Putamen (tissue), 1 donor: ENCODE measurements at regions not wholly inside any gene's neighbourhood (a gene's known extent, or its start where the extent isn't known, plus 50 kb on each side); places are given as distances from the start of the nearest gene placed in this dataset.

ENCODE experiments used
- DNase-seq: peaks from one replicate; pipeline ENCODE4 v3.0.0-alpha.2; 2016; ENCODE audit warnings: low spot score

GRCh38 chrY:14139521-14139920 is 83.5 kb downstream of the VCY1B start:
- no peak for DNase-seq

GRCh38 chrY:14145614-14146013 is 89.6 kb downstream of the VCY1B start:
- no peak for DNase-seq

GRCh38 chrY:14182776-14183175 is 126.7 kb downstream of the VCY1B start:
- no peak for DNase-seq

GRCh38 chrY:14222014-14222413 is 166.0 kb downstream of the VCY1B start:
- DNase-seq: no peak

DNA sequence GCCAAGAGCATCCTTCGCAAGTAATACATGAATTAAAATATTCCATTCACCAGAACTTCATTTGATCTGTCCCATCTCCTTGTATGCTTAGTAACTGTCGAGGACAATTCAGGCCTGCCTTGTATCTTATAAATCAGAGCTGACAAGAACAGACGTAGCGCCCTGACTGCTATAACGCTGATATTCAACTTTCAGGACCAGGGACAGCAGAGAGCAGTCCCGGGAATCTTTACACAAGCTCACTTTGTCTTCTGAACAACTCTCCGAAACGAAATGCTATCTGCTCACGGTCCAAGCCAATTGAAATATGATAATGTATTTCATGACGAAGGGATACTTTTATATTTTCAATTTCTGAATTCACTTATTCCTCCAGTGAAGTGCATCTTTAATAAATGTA is 175.7 kb downstream of the VCY1B start:
- DNase-seq: no peak

DNA sequence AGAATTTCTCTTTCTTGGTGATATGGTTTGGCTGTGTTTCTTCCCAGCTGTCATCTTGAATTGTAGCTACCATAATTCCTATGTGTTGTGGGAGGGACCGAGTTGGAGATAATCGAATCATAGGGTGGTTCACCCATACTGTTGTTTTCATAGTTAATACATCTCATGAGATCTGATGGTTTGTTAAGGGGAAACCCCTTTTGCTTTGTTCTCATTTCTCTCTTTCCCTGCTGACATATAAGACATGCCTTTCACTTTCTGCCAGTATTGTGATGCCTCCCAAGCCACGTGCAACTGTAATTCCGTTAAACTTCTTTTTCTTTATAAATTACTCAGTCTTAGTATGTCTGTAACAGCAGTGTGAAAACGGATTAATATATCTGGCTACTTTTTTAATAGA is 179.0 kb downstream of the VCY1B start:
- no peak for DNase-seq

GRCh38 chrY:14238277-14238676 is 182.2 kb downstream of the VCY1B start:
- DNase-seq: no peak

GRCh38 chrY:14246948-14247347 is 190.9 kb downstream of the VCY1B start:
- DNase-seq: peak; percentile 33

GRCh38 chrY:14248878-14249576 is 193.0 kb downstream of the VCY1B start:
- DNase-seq: no peak

DNA sequence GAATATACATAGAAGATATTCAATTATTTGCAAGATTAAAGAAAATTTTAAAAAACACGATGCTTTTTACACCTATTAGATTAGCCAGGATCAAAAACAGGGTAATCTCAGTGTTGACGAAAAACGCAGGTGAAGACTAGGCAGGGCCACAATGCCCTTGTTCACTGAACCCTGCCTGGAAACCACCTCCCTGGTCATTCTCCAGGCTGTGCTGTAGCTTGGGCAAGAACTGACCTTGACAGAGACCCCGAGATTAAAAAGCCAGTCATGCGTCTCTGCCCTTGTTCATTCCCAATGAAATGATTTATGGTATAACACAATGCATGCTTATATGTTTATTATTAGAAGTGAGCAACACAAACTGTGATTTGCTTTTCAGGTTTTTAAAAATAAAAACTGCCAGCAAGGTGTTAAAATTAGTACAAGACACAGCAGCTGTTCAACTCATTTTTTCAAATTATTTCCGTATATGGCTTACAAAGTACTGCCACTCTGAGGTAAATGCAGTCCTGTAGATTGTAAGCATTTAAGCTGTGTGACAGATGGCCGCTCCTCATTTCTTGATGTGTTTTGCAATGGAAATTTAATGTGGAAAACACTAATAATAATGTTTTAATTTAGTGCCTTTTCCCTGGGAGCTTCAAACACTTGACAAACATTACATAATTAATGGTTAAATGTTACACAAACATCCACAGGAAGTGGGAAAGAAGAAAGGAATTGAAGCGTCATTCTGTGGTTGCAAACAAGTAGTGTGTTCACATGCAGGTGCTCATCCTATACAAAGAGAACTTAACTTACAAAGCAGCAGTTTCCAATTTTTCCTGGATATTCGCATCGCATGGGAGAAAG is 200.2 kb downstream of the VCY1B start:
- no peak for DNase-seq

GRCh38 chrY:14256817-14257168 is 200.8 kb downstream of the VCY1B start:
- DNase-seq: no peak

- DNase-seq: no peak
These were observed 221.0 kb downstream of the VCY1B start for GRCh38 chrY:14277029-14277428.

DNA sequence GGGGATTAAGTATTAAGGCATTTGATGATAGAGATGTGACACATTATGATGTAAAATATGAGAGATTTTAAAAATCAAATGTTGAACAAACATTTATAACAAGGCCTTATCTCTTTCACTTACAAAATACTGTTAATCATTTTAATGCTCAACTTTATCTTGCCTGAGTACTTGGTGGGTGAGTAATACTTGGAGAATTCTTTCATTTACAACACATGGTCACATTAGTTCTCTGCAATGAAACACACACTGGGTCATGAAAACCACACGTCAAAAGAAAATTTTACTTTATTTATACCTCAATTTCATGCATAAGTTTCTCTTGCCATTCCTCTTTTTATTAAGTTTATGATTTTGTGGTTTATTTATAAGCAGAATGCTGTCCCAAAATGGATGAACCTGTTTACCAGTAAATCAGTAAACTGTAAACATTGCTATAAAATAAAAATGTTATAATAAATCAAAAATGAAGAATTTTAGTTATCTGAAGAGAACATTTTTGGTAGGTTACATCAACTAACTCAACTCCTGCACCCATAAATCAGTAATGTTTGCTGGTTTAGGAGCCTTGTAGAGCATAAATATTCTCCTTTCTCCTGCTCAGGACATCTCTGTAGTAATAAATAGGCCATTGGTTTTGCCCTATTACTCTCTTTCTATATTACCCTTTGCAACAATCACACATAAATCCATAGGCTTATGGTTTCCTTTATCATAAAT is 233.5 kb upstream of the NLGN4Y start:
- no peak for DNase-seq

DNA sequence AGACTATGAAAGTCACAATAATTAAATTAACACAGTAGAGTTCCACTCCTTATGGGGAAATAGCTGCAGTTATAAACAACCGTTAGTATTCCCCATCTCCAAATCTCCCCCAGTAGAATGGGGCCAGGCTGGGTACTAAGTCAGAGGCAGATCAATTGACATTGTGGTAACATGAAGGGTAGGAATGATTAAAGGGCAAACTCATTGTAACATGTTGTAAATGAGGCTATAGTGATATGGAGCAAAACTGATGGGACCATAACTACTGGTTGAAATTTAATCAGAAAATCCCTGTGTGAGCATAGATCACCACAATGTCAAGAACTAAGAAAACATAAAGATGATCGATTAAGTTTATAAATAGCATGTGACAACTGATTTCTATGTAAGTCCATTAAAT is 231.9 kb upstream of the NLGN4Y start:
- no peak for DNase-seq

DNA sequence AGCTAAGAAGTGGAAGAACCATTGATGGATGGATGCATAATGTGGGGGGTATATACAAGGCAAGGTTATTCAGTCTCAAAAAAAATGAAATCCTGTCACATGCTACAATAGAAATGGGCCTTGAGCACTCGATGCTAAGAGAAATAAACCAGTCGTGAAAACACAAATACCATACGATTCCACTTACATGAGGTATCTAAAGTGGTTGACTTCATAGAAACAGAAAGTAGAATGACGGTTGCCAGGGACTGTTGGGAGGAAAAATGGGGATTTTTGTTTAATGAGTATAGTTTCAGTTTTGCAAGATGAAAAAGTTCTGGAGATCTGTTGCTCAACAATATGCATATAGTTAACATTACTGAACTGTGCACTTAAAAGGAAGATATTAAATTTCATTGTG is 223.6 kb upstream of the NLGN4Y start:
- no peak for DNase-seq

GRCh38 chrY:14301552-14301951 is 222.8 kb upstream of the NLGN4Y start:
- DNase-seq: no peak

DNA sequence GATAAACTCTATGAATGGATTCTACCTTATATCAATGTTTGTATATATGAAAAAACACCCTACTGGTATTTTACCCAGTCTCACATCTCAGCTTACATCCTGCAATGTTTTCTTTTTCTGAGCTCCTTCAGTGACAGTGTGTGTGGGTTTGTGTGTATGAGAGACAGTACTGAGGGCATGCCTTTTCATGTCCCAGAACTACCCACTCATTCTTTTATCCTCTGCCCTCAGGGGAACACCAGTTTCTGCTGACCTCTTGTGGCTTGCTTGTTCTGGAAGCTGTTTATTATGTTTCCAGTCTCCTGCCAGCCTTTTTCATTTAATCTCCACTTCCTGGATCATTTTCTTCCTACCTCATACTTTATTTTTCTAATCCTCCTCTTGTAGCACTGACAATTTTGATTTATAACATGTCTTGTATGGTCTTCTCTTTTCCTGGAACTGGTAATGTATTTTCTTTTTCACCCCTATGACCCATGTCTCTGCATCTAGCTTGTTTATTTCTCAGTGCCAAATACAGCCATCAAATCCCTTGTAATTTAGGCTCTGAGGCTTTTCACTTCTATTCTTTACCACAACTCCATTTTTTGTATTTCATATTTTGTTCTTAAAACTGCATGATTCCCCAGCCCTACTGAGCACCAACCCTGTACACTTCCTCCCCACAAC is 195.5 kb upstream of the NLGN4Y start:
- peak; percentile 7 for DNase-seq

DNA sequence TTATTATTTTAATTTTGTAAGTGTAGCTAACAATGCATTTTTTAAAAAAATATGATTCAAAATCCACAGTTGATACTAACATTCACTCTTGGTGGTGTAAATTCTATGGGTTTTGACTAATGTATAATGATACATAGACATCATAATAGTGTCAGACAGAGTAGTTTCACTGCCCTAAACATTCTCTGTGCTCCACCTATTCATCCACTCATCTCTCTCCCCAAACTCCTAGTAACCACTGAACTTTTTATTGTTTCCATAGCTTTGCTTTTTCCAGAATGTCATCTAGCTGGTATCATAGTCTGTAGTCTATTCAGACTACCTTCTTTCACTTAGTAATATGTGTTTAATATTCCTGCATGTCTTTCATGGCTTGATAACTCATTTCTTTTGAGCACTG is 194.0 kb upstream of the NLGN4Y start:
- no peak for DNase-seq

DNA sequence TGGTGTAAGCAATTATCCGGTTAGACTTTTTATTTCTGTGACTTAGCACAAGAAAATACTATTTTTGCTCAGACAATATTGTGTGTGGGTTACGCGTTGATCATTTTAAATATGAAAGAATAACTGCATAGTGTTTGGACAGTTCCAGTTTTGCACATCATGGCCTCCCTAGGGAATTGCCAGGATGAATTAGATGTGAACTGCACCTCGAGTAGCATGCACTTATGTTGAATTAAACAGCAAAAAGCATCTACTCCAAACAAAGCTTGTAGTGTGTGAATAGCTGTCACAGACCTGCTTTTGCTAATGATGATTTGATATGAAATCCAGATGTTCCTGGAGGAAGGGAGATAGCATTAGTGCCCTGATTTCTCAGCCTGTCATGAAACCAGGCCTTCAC is 184.8 kb upstream of the NLGN4Y start:
- DNase-seq: no peak

- DNase-seq: no peak
These were observed 183.7 kb upstream of the NLGN4Y start for GRCh38 chrY:14340459-14341143.

DNA sequence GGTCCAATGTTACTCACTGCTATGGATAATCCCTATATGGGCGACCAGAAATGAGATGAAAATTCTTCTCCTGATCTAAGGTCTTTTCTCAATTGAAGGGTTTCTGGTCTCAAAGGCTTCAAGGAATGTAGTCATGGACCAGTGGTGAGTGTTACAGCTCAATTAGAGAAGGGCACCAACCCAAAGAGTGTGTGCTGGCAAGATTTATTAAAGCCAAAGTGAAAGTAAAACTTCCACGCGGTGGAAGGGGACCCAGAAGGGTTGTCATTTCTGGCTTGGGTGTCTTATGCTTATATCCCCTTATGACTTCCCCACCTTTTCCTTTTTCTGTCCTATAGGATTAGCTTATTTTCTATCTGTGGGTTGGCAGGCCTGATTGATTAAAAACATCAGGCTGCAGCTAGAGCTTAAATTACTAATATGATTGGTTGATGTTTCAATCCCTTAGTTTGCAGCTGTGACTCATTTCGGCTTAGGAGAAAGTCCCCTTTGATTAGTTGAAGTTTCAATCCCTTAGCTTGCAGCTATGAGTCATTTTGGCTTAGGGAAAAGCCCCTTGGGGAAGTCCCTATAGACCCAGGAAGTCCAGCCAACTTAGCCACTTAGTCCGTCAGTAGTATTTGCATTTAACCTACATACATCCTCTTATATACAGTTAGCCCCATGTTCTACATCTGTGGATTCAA is 179.5 kb upstream of the NLGN4Y start:
- no peak for DNase-seq
